GM21529 (cell line): ENCODE measurements at regions not wholly inside any gene's neighbourhood (a gene's known extent, or its start where the extent isn't known, plus 50 kb on each side); places are given as distances from the start of the nearest gene placed in this dataset.
"Not testable (repeated sequence)": the region's sequence is repeated elsewhere in the genome, so short reads cannot be mapped to it uniquely, and the experiment has no call there.

ENCODE experiments used
- ATAC-seq: cut with Tn5 transposase; IDR thresholded peaks from one replicate; pipeline ENCODE4 v1.9.1; 2021; ENCODE audit not compliant: unreplicated experiment

GRCh38 chr7:121530227-121531174 is 134.4 kb upstream of the FAM3C start:
- ATAC-seq: peak; percentile 98

GRCh38 chr7:121529003-121529402 is 132.9 kb upstream of the FAM3C start:
- no peak for ATAC-seq

- not testable (repeated sequence) for ATAC-seq
Measured at GRCh38 chr7:121526210-121526609, 130.1 kb upstream of the FAM3C start.

DNA sequence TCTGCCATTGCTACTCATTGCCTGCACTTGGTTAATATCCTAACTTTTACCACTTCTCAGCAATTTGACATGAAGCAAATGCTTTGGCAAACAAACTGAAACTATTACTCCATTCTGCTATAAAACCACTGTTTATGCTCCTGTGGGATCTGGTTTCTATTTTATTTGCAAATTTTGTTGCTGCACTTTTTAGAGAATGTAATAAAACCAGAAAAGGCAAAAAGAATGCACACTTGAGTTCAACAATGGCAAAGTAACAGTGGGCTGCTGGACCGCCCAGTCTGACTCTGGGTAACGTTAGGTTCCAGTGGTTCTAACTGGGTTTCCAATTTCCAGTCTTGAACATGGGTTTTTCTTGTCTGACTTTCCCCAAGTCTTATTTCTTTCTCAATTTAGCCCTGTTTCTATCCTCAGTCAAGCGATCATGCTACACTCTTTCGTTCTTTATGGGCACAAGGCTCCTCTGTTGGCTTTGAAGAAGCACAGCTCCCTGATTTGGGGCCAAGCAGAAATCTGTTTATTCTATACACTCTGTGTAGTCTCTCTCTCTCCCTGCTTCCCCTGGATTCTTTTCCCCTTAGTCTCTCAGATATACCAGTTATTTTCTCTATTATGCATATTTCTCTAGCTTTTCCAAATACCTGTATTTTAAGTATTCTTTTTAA is 129.2 kb upstream of the FAM3C start:
- no peak for ATAC-seq

- no peak for ATAC-seq
Measured at GRCh38 chr7:121521711-121522400, 125.7 kb upstream of the FAM3C start.

DNA sequence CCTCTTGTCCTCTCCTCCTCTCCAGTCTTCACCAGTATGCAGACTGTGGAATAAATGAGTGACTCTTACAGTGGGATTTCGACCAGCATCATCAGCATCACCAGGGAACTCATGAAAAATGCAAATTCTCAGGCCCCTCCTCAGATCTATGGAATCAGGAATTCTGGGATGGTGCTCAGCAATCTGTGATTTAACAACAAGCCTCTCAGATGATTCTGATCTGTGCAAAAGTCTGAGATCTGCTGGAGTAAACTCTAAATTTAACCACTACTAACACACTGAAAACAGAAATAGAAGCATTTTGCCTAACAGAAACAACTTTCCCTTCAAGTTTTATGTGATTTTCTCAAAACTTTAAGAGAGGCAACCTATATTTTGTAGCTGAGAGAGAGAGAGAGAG is 124.8 kb upstream of the FAM3C start:
- no peak for ATAC-seq

- ATAC-seq: peak; percentile 94
Measured at GRCh38 chr7:121519548-121520521, 123.7 kb upstream of the FAM3C start.

DNA sequence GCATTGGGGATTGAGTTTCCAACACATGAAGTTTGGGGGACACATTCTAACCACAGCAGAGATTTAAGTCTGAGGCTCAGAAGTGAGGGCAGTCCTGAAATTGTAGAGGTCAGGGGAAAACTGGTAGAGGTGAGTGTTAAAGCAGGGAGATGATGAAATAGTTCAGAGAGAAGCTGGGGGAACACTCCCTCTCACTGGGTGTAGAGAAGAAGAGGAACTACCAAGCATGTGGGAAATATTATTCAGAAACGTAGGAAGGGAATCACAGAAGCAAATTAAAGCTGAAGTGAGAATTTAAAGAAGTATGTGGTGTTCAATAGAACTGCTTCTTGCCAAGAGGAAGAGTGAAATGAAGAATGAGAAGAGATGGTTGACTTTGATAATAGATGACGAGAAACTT is 121.5 kb upstream of the FAM3C start:
- no peak for ATAC-seq

DNA sequence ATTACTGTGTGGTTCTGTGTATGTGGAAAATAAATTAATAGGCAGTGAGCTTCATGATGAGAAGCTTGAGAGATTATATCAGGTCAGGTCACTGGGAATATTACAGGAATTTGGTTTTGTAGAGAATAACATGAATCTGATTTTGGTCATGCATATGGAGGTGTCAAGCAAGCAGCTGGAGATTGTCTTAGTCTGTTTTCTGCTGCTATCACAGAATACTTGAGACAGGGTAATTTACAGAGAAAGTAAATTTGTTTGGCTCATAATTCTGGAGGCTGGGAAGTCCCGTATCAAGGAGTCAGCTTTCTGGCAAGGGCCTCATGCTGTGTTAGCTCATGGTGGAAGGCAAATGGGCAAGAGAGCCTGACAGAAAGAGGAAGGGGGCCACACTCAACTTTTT is 120.7 kb upstream of the FAM3C start:
- no peak for ATAC-seq

DNA sequence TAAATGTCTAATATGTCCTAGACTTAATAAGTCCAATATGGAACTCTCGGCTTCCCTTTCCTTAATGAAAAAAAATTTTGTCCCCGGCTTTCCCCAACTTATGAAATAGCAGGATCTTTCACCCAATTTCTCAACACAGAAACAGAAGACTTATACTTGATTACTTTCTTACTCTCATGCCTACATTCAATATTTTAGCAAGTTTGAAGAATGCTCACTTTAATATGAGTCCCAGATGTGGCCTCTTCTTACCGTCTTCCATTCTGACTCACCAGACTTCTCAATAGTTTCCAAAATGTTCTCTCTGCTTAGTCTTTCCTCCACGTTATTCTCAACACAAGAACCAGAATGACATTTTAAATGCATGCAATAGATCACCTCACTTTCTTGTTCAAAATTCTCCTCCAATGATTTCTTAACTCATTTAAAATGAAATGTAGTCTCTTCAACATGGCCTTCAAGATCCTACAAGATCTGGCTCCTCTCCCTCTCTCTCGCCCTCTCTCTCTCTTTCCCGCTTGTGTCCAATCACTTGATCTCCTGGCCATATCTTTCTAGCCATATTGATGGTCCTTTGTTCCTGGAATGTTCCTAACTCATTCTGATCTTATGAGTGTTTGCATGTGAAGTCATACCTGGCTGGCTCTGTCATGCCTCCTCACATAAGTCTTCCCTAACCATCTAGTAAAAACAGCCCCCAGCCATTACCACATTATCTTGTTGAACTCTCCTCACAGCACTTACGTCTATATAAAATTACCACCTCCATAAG is 119.7 kb upstream of the FAM3C start:
- ATAC-seq: no peak

DNA sequence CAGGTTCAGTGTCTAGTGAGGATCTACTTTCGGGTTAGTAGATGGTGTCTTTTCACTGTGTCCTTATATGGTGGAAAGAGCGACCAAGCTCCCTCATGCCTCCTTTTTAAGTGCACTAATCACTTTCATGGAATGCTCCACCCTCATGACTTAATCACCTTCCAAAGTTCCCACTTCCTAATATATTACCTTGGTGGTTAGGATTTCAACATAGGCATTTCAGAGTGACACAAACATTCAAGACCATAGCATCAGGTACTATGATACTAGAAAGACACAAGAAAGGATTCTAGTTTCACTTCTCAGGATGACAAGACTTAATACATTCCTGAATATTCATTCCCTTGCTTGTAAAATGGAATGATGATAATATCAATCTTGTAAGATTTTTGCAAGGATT is 119.1 kb upstream of the FAM3C start:
- ATAC-seq: no peak

- no peak for ATAC-seq
Measured at GRCh38 chr7:121513105-121513504, 117.0 kb upstream of the FAM3C start.

GRCh38 chr7:121510858-121511482 is 114.9 kb upstream of the FAM3C start:
- ATAC-seq: no peak

DNA sequence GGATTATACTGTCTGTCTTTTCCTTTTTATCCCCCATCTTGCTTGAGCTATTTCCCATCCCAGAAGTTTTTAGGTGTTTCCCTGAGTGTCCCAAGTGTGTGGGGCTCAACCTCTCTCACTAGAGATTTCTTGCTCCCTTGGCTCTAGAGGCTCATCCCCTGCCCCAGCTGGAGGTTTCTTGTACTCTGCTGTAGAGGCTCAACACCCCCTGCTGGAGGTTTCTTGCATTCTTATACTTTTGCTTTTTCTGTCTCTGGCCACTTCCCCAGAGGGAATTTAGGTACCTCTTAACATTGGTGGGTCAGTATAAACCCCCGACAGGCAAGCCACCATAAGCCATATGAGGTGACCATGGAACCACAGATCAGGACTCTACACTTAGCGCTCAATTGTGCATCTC is 114.2 kb upstream of the FAM3C start:
- ATAC-seq: no peak

DNA sequence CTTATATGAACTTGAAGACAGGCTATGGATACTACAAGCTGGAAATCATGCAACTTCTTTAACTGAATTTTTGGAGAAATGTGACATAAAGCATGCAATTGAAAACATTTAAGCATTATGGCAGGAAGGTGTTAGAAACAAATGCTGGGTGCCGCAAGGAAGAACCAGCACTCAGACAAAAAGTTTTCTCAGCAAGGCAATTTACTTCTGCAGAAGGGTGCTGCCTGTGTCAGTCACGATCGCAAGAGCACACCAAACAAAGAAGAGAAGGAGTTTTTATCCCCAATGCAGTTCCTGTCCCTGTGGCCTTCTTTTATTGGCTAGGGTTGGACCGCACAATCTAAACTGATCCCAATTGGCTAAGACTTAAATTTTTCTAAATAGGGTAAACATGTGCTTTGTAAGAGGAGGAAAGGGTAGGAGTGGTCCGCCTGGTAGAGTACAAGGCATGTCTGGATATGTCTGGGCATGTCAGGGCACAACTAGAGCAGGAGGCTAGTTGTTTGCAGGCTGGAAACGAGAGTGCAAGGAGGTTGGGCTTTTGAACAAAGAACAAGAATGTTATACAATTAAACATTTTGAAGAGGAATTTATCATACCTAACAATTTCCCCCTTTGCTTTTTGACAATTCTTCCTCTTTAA is 109.6 kb upstream of the FAM3C start:
- ATAC-seq: no peak

DNA sequence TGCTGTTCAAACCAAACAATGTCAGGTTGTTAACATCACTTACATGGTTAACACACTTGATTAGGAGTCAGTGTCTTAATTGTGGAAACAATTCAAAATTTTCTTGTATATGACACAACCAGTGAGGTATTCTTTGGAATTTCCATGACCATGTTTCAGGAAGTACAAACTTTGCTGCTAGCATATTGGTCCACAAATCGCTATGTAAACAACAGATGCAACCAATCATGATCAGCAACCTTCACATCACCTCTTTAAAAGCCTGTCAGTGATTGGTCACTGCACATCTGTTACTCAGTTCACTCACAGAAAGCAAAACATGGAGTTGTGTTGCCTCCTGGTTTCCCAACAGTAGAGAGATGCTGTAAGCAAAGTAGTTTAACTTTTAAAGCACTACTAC is 108.9 kb upstream of the FAM3C start:
- ATAC-seq: no peak

DNA sequence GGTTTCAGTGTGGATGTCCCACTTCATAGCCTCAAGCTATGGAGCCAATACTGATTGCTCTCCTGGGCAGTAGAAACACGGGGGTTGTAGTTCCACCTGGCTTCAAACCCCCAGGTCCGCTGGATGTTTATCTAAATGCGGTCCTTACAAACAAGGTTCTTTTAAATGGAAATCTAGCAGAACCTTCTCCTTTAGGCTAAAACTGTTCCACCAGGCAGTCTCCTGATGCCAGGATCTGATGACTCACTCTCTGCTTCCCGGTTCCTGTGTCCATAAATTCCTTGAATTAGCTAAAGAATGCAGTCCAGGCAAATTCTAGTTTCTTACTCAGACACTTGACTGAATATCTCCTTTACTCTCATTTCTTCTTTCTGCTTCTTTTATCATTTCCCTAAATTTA is 108.4 kb upstream of the FAM3C start:
- no peak for ATAC-seq

GRCh38 chr7:121503730-121504129 is 107.6 kb upstream of the FAM3C start:
- no peak for ATAC-seq

- no peak for ATAC-seq
Measured at GRCh38 chr7:121503039-121503438, 106.9 kb upstream of the FAM3C start.
